ENCODE measurements at regions not wholly inside any gene's neighbourhood (a gene's known extent, or its start where the extent isn't known, plus 50 kb on each side); places are given as distances from the start of the nearest gene placed in this dataset.

DNA sequence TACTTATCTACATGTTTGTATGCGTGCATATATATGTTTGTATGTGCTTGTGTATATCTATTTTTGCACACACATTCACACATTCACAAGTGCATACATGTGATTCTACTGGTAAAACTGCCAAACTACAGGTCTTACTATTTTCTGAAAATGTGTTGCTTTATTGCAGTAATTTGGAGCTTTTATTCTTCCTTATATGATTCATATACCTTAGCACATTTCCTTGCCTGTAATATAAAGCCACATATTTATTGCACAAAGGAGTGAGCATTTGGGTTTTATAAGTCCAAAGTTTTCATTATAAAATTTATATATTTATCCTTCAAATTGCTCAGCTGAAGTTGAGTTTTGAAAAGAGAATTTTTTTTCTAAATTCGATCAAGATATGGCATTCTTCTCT, 1120.4 kb upstream of the PCDH9 start:
- TF ChIP-seq, protein P1, sequence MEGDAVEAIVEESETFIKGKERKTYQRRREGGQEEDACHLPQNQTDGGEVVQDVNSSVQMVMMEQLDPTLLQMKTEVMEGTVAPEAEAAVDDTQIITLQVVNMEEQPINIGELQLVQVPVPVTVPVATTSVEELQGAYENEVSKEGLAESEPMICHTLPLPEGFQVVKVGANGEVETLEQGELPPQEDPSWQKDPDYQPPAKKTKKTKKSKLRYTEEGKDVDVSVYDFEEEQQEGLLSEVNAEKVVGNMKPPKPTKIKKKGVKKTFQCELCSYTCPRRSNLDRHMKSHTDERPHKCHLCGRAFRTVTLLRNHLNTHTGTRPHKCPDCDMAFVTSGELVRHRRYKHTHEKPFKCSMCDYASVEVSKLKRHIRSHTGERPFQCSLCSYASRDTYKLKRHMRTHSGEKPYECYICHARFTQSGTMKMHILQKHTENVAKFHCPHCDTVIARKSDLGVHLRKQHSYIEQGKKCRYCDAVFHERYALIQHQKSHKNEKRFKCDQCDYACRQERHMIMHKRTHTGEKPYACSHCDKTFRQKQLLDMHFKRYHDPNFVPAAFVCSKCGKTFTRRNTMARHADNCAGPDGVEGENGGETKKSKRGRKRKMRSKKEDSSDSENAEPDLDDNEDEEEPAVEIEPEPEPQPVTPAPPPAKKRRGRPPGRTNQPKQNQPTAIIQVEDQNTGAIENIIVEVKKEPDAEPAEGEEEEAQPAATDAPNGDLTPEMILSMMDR (IDR thresholded peaks at IDR 0.05; ENCODE audit: insufficient read depth, low read length, poor library complexity, severe bottlenecking), result no peak
- no peak for TF ChIP-seq EZH2phosphoT487 (conservative IDR thresholded peaks at IDR 0.05; ENCODE audit: low read length)
- Histone ChIP-seq H3K27ac (ENCODE audit: low read depth, low read length) (no peak overlapping the region), H3K36me3 (ENCODE audit: low read length) (no peaks in the 10 kb centered on the region), H3F3A (ENCODE audit: insufficient read depth) (no peaks in the 10 kb centered on the region), H4K20me1 (ENCODE audit: low read depth, low read length) (no peaks in the 10 kb centered on the region), H3K79me2 (ENCODE audit: insufficient read depth, low read length) (no peaks in the 10 kb centered on the region), H3K27me3 (ENCODE audit: low read length) (no peaks in the 10 kb centered on the region), H3K9me3 (ENCODE audit: insufficient read depth, low read length) (no peaks in the 10 kb centered on the region), H3K4me2 (ENCODE audit: low read depth, low read length, poor library complexity, severe bottlenecking) (no peak overlapping the region), H3K4me3 (ENCODE audit: insufficient read depth, low read length, poor library complexity, severe bottlenecking) (no peak overlapping the region), H3K9ac (ENCODE audit: low read length) (no peak overlapping the region), H3K9me2 (replicated peaks; ENCODE audit: insufficient read depth, low read length) (no peaks in the 10 kb centered on the region), H2AFZ (ENCODE audit: low read depth, low read length, severe bottlenecking) (peak overlapping the region; percentile 32)

DNA sequence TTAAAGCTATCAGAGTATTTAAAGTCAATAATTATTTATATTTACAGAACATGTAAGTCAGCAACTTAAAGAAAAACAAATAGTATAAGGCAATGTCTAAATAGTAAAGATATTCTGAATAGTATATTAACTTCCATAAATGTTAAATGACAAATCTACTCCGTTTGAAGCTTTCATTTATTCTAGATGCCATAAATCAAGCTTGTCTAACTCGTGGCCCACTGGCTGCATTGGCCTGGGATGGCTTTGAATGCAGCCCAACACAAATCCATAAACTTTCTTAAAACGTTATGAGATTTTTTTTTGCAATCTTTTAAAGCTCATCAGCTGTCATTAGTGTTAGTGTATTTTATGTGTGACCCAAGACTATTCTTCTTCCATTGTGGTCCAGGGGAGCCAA, 1117.1 kb upstream of the PCDH9 start:
- no peak for TF ChIP-seq EZH2phosphoT487 (conservative IDR thresholded peaks at IDR 0.05; ENCODE audit: low read length)
- TF ChIP-seq, protein P1 (IDR thresholded peaks at IDR 0.05; ENCODE audit: insufficient read depth, low read length, poor library complexity, severe bottlenecking), result no peak
- H3K27me3 ChIP-seq (ENCODE audit: low read length), result no peaks in the 10 kb centered on the region
- no peaks in the 10 kb centered on the region for H3K9me3 ChIP-seq (ENCODE audit: insufficient read depth, low read length)
- no peak overlapping the region for H3K4me3 ChIP-seq (ENCODE audit: insufficient read depth, low read length, poor library complexity, severe bottlenecking)
- H2AFZ ChIP-seq (ENCODE audit: low read depth, low read length, severe bottlenecking), result peak overlapping the region; percentile 60
- H3K9ac ChIP-seq (ENCODE audit: low read length), result no peak overlapping the region
- no peaks in the 10 kb centered on the region for H4K20me1 ChIP-seq (ENCODE audit: low read depth, low read length)
- no peaks in the 10 kb centered on the region for H3K36me3 ChIP-seq (ENCODE audit: low read length)
- no peaks in the 10 kb centered on the region for H3K9me2 ChIP-seq (replicated peaks; ENCODE audit: insufficient read depth, low read length)
- H3F3A ChIP-seq (ENCODE audit: insufficient read depth), result no peaks in the 10 kb centered on the region
- no peaks in the 10 kb centered on the region for H3K79me2 ChIP-seq (ENCODE audit: insufficient read depth, low read length)
- no peak overlapping the region for H3K4me2 ChIP-seq (ENCODE audit: low read depth, low read length, poor library complexity, severe bottlenecking)
- no peak overlapping the region for H3K27ac ChIP-seq (ENCODE audit: low read depth, low read length)

DNA sequence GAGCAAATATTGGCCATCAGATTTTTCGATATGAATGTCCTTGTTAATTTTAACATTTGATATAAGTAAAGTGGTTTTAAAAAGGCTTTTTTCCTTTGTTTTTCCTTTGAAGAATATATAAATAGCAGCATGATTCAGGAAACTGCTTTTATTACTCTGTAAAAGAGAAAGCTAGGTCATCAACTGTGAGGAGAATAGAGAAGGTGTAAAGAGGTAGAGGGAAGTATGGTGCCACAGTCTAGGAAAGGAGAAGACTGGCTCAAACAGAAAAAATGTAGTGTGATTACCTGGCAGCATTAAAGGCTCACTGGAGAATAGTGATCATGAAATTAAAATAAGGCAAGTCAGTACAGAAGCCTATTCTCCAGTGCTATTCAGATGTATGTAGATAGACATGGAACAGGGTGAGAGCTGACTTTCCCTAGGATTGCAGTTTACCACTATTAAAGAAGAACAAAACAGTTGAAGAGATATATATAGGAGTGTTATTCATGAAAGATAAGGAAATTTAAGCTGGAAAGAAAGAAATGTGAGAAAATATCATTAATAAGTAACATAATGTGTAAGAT, 1115.9 kb upstream of the PCDH9 start:
- TF ChIP-seq EZH2phosphoT487 (conservative IDR thresholded peaks at IDR 0.05; ENCODE audit: low read length), result no peak
- TF ChIP-seq, protein P1 (IDR thresholded peaks at IDR 0.05; ENCODE audit: insufficient read depth, low read length, poor library complexity, severe bottlenecking), result no peak
- peak overlapping the region; percentile 9 for H2AFZ ChIP-seq (ENCODE audit: low read depth, low read length, severe bottlenecking)

More for the DNA sequence above, 1115.9 kb upstream of the PCDH9 start:
- H3K27ac ChIP-seq (ENCODE audit: low read depth, low read length), result no peak overlapping the region
- no peak overlapping the region for H3K4me3 ChIP-seq (ENCODE audit: insufficient read depth, low read length, poor library complexity, severe bottlenecking)
- no peak overlapping the region for H3K9ac ChIP-seq (ENCODE audit: low read length)
- no peaks in the 10 kb centered on the region for H4K20me1 ChIP-seq (ENCODE audit: low read depth, low read length)
- no peaks in the 10 kb centered on the region for H3K9me2 ChIP-seq (replicated peaks; ENCODE audit: insufficient read depth, low read length)
- H3K36me3 ChIP-seq (ENCODE audit: low read length), result no peaks in the 10 kb centered on the region
- H3K9me3 ChIP-seq (ENCODE audit: insufficient read depth, low read length), result no peaks in the 10 kb centered on the region
- no peaks in the 10 kb centered on the region for H3K27me3 ChIP-seq (ENCODE audit: low read length)
- H3F3A ChIP-seq (ENCODE audit: insufficient read depth), result no peaks in the 10 kb centered on the region
- no peaks in the 10 kb centered on the region for H3K79me2 ChIP-seq (ENCODE audit: insufficient read depth, low read length)
- no peak overlapping the region for H3K4me2 ChIP-seq (ENCODE audit: low read depth, low read length, poor library complexity, severe bottlenecking)
